Keratinocyte (primary cell): ENCODE measurements at regions not wholly inside any gene's neighbourhood (a gene's known extent, or its start where the extent isn't known, plus 50 kb on each side); places are given as distances from the start of the nearest gene placed in this dataset.

ENCODE experiments used
- DNase-seq: peaks from one replicate; pipeline ENCODE4 v3.0.0-alpha.2; 2011; ENCODE audit warnings: low read depth, missing footprints, low spot score
- FAIRE-seq: peaks from 2 replicates; lab custom pipeline; 2011; peaks lifted over from hg19 to GRCh38; lab: Jason Lieb, UNC
- H2AFZ ChIP-seq: 2 replicates; pipeline ENCODE4 v1.6.0; 2012; ENCODE audit warnings: low read length, control low read depth, inconsistent platforms; ENCODE audit not compliant: control insufficient read depth
- H3K27ac ChIP-seq: 2 replicates; pipeline ENCODE4 v1.5.1; 2011; ENCODE audit warnings: low read length; ENCODE audit not compliant: control insufficient read depth, insufficient read depth
- H3K27me3 ChIP-seq: 3 replicates; pipeline ENCODE4 v1.6.0; 2011; ENCODE audit warnings: low read length; ENCODE audit not compliant: control insufficient read depth, insufficient read depth; ENCODE audit errors: extremely low read depth
- H3K36me3 ChIP-seq, 2 experiments: 2 replicates in 1 of 2; 3 replicates in 1 of 2; pipeline ENCODE4 v1.5.1; 2011; ENCODE audit warnings: low read length in 2 of 2, mild to moderate bottlenecking in 1 of 2; ENCODE audit not compliant: control insufficient read depth in 2 of 2, insufficient read depth in 2 of 2; ENCODE audit errors: extremely low read depth in 1 of 2
- H3K4me1 ChIP-seq: 3 replicates; pipeline ENCODE4 v1.5.1; 2011; ENCODE audit warnings: low read length; ENCODE audit not compliant: control insufficient read depth, insufficient read depth; ENCODE audit errors: extremely low read depth
- H3K4me2 ChIP-seq: 3 replicates; pipeline ENCODE4 v1.6.0; 2011; ENCODE audit warnings: low read depth, low read length; ENCODE audit not compliant: control insufficient read depth, insufficient read depth; ENCODE audit errors: extremely low read depth
- H3K4me3 ChIP-seq, 3 experiments: fragments of 200-600 bp in 1 of 3; sonication (generic) in 1 of 3; 2 replicates in 2 of 3; 3 replicates in 1 of 3; pipeline ENCODE4 v1.5.1; 2011 to 2016; ENCODE audit warnings: low read length in 3 of 3, mild to moderate bottlenecking in 3 of 3, control low read depth in 2 of 3, inconsistent platforms in 1 of 3, low read depth in 1 of 3, mixed read lengths in 1 of 3, mixed run types in 1 of 3, moderate library complexity in 1 of 3; ENCODE audit not compliant: control insufficient read depth in 2 of 3, insufficient read depth in 2 of 3; ENCODE audit errors: extremely low read depth in 1 of 3
- H3K79me2 ChIP-seq: 2 replicates; pipeline ENCODE4 v1.6.0; 2012; ENCODE audit warnings: low read length; ENCODE audit not compliant: control insufficient read depth, insufficient read depth
- H3K9ac ChIP-seq: 3 replicates; pipeline ENCODE4 v1.6.0; 2011; ENCODE audit warnings: low read length; ENCODE audit not compliant: control insufficient read depth, insufficient read depth; ENCODE audit errors: extremely low read depth
- H3K9me1 ChIP-seq: 3 replicates; pipeline ENCODE4 v1.6.0; 2011; ENCODE audit warnings: low read length; ENCODE audit not compliant: control insufficient read depth, insufficient read depth; ENCODE audit errors: extremely low read depth
- H3K9me3 ChIP-seq: 2 replicates; pipeline ENCODE4 v1.5.1; 2012; ENCODE audit warnings: low read depth, low read length; ENCODE audit not compliant: control insufficient read depth
- H4K20me1 ChIP-seq: 3 replicates; pipeline ENCODE4 v1.6.0; 2011; ENCODE audit warnings: low read length; ENCODE audit not compliant: control insufficient read depth, insufficient read depth; ENCODE audit errors: extremely low read depth
- EZH2 ChIP-seq: IDR thresholded peaks from one replicate; pipeline ENCODE4 v1.6.1; 2012; ENCODE audit warnings: inconsistent platforms, mild to moderate bottlenecking, low read length, moderate library complexity
- dilution Hi-C: fragments of 300-500 bp; cut with MboI; formaldehyde crosslinking; loops from one replicate; pipeline ENCODE4 v1.7.0; 2020; ENCODE audit warnings: low sequenced_read_pairs; ENCODE audit not compliant: extremely low pct_ligation_motif_present
- TF ChIP-seq, protein P1 (sequence below), 3 experiments: IDR thresholded peaks in 1 of 3; conservative IDR thresholded peaks in 1 of 3; optimal IDR thresholded peaks in 1 of 3; 2 replicates in 2 of 3; 3 replicates in 1 of 3; pipeline versions ENCODE3 to v1.5.1; 2011; ENCODE audit warnings: low read length in 3 of 3, mild to moderate bottlenecking in 3 of 3, moderate library complexity in 2 of 3, control low read depth in 1 of 3, inconsistent platforms in 1 of 3; ENCODE audit not compliant: insufficient read depth in 2 of 3; ENCODE audit errors: extremely low read depth in 1 of 3

DNA sequence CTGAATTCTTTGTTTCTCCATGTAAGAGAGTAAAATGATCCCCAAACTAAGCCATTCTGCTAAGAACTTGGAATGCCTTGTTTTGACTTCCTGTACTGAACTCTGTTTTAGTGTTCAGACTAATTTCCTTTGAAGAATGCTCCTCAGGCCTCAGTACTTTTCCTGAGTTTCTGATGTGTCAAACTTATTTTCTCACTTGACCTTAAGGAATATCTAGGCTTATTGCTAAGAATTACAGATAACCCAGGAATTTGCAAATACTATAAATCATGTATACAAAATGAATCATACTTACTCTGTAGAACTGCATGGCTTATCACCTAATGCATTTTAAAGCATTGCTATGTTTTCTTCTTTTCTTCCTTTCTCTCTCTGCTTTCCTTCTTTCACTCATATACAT, 93.1 kb upstream of the PKP2 start:
- dilution Hi-C loops: no loop called here
- Histone ChIP-seq H3K9ac (no peak overlapping the region), H4K20me1 (no peaks in the 10 kb centered on the region), H3K4me3 (no peak overlapping the region), H2AFZ (no peak overlapping the region), H3K36me3 (no peaks in the 10 kb centered on the region), H3K4me2 (no peak overlapping the region), H3K27me3 (no peaks in the 10 kb centered on the region), H3K9me1 (no peaks in the 10 kb centered on the region), H3K9me3 (no peaks in the 10 kb centered on the region), H3K4me1 (no peaks in the 10 kb centered on the region), H3K79me2 (no peaks in the 10 kb centered on the region), H3K27ac (no peak overlapping the region)
- peak; percentile 26 for FAIRE-seq
- TF ChIP-seq, protein P1, sequence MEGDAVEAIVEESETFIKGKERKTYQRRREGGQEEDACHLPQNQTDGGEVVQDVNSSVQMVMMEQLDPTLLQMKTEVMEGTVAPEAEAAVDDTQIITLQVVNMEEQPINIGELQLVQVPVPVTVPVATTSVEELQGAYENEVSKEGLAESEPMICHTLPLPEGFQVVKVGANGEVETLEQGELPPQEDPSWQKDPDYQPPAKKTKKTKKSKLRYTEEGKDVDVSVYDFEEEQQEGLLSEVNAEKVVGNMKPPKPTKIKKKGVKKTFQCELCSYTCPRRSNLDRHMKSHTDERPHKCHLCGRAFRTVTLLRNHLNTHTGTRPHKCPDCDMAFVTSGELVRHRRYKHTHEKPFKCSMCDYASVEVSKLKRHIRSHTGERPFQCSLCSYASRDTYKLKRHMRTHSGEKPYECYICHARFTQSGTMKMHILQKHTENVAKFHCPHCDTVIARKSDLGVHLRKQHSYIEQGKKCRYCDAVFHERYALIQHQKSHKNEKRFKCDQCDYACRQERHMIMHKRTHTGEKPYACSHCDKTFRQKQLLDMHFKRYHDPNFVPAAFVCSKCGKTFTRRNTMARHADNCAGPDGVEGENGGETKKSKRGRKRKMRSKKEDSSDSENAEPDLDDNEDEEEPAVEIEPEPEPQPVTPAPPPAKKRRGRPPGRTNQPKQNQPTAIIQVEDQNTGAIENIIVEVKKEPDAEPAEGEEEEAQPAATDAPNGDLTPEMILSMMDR (optimal IDR thresholded peaks at IDR 0.05 in 1 of 3, IDR thresholded peaks at IDR 0.05 in 1 of 3, conservative IDR thresholded peaks at IDR 0.05 in 1 of 3; ENCODE audit: extremely low read depth in 1 of 3, insufficient read depth in 2 of 3, low read length in 3 of 3): no peak
- TF ChIP-seq EZH2: no peak
- DNase-seq: no peak

DNA sequence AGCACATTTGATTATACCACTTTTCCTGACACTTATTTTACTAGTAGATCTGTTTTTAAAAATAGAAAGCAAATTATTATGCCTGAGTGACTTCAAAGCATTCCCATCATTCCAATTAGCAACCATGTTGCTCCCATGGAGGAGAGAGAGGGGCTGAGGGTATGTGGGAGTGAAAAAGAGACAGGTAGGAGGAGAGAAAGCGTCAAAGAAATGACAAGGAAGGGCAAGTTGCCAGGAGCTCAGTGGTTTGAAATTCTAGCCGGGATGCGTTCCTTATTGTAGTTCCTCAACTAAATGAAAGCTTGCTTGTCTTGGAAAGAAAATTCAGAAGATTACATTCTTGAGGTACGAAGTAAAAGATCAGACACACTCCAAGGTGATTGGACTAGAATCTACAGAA, 92.4 kb upstream of the PKP2 start:
- H3K9ac ChIP-seq: no peak overlapping the region
- DNase-seq (no peak), FAIRE-seq (no peak)
- H3K36me3 ChIP-seq: no peaks in the 10 kb centered on the region
- no peaks in the 10 kb centered on the region for H4K20me1 ChIP-seq
- H3K4me3 ChIP-seq: no peak overlapping the region
- H3K9me1 ChIP-seq: no peaks in the 10 kb centered on the region
- no peaks in the 10 kb centered on the region for H3K27me3 ChIP-seq
- no peaks in the 10 kb centered on the region for H3K79me2 ChIP-seq
- TF ChIP-seq EZH2: no peak
- TF ChIP-seq, protein P1 (optimal IDR thresholded peaks at IDR 0.05 in 1 of 3, IDR thresholded peaks at IDR 0.05 in 1 of 3, conservative IDR thresholded peaks at IDR 0.05 in 1 of 3; ENCODE audit: extremely low read depth in 1 of 3, insufficient read depth in 2 of 3, low read length in 3 of 3): no peak
- dilution Hi-C loops: no loop called here
- H2AFZ ChIP-seq: no peak overlapping the region
- H3K4me2 ChIP-seq: no peak overlapping the region
- no peaks in the 10 kb centered on the region for H3K9me3 ChIP-seq
- no peaks in the 10 kb centered on the region for H3K4me1 ChIP-seq
- H3K27ac ChIP-seq: no peak overlapping the region
